Activated T-helper 1 cell treated with anti-CD3 and anti-CD28 coated beads, Interleukin-2, amount 50 U/mL, for 16 hours (primary cell): ENCODE measurements at regions not wholly inside any gene's neighbourhood (a gene's known extent, or its start where the extent isn't known, plus 50 kb on each side); places are given as distances from the start of the nearest gene placed in this dataset.
"Not testable (repeated sequence)": the region's sequence is repeated elsewhere in the genome, so short reads cannot be mapped to it uniquely, and the experiment has no call there.

Experiments
- DNase-seq, 2 donors: peaks; one replicate each; pipeline ENCODE4 v3.0.0-alpha.2; 2020; ENCODE audit warnings: low read depth in 1 of 2, low spot score in 1 of 2

- DNase-seq = no peak
Observed at GRCh38 chr2:35820391-35820790, 535.2 kb upstream of the CRIM1 start.

- no peak for DNase-seq
Observed at GRCh38 chr2:35819033-35819432, 536.5 kb upstream of the CRIM1 start.

DNA sequence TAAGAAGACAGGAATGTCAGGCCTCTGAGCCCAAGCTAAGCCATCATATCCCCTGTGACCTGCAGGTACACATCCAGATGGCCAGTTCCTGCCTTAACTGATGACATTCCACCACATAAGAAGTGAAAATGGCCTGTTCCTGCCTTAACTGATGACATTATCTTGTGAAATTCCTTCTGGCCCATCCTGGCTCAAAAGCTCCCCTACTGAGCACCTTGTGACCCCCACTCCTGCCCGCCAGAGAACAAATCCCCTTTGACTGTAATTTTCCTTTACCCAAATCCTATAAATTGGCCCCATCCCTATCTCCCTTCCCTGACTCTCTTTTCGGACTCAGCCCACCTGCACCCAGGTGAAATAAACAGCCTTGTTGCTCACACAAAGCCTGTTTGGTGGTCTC lies 537.2 kb upstream of the CRIM1 start:
- DNase-seq = not testable (repeated sequence)

GRCh38 chr2:35814597-35814996 lies 541.0 kb upstream of the CRIM1 start:
- not testable (repeated sequence) for DNase-seq

GRCh38 chr2:35803126-35803525 lies 552.5 kb upstream of the CRIM1 start:
- no peak for DNase-seq

- no peak for DNase-seq
Observed at GRCh38 chr2:35794796-35795450, 560.7 kb upstream of the CRIM1 start.

- DNase-seq = no peak
Observed at GRCh38 chr2:35790292-35790691, 565.3 kb upstream of the CRIM1 start.

- no peak for DNase-seq
Observed at GRCh38 chr2:35788543-35788942, 567.0 kb upstream of the CRIM1 start.

- DNase-seq = no peak
Observed at GRCh38 chr2:35787302-35788031, 568.1 kb upstream of the CRIM1 start.

DNA sequence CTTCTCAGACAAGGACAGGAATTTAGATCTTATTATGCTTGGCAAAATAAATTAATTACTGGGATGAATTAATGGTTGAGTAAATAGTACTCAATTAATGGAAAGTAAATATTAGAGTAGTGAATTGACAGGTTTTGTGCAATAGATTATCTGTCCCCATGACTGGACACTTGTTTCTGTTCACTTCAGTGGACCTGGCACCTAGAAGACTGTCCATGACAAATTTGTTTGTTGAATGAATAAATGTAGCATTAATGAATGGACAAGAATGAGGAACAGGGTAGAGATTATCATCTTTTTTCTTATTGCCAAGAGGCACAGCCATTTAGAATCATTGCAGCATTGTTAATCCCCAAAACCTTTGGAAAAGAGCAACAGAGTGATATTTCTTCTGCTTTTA lies 570.0 kb upstream of the CRIM1 start:
- DNase-seq = no peak

DNA sequence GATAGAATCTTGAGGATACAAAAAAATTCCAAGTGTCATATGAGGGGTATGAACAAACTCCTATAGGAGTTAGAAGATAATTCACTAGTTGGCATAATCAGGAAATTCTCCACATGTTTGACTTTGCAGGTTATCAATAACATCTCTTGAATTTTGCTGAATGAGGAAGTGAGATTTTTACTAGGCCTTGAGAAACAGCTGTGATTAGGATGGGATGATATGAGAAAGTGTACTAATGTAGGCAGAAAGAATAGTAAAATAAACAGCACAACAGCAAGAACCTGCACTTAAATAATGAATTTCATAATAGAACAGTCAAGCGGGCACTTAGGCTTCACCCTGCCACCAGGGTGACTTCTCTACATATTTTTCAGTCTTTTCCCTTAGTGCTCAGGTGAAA lies 570.8 kb upstream of the CRIM1 start:
- no peak for DNase-seq

DNA sequence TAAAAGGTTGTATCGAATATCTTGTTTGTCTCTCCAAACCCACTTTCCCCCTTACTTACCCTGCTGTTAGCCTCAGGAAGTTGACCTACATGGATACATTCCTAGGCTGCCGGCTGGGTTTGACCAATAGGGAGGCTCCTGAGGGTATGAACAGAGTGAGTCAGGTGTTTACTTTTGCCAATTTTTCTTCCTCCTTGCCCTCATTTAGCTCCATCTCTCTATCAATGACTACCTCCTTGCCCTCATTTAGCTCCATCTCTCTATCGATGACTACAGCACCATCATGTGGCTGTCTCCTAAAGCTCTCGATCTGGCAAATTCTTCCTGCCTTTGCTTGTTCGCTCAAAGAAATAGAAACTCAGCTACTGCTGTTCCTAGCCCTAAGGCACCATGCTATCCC lies 571.9 kb upstream of the CRIM1 start:
- no peak for DNase-seq

DNA sequence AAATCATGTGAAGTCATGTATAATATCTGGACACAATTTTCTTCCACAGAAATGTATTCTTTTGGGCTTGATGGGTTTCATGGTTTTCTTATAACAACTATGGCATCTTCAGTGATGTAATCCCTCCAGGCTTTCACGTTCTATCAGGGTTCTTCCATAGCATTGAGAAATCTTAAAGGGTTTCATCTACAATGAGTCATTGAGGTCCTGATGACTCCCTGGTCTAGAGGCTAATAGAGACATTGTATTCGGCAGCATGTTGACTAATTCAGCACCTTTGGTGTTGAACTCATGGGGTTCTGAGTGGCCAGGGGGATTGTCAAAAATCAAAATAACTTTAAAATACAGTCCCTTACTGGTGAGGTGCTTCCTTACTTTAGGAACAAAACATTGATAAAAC lies 614.0 kb upstream of the CRIM1 start:
- DNase-seq = no peak

GRCh38 chr2:35731674-35732073 lies 623.9 kb upstream of the CRIM1 start:
- DNase-seq = no peak

- no peak for DNase-seq
Observed at GRCh38 chr2:35714883-35715282, 640.7 kb upstream of the CRIM1 start.

- DNase-seq = no peak
Observed at GRCh38 chr2:35708411-35708923, 647.1 kb upstream of the CRIM1 start.

DNA sequence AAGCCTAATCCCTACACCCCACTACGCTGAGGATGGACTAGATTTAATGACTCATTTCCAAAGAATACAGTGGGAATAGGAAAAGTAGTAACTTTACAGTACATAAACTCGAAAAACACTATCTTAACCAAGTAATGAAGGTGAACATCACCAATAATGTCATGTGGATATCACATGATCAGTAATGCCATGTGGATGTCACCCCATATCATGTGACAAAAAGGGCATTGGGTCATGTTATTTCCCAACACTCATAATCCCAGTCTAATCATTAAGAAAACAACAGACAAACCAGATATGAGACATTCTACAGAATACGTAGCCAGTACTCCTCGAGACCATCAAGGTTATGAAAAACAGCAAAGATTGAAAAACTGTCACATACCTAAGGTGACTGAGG lies 667.3 kb upstream of the CRIM1 start:
- no peak for DNase-seq

DNA sequence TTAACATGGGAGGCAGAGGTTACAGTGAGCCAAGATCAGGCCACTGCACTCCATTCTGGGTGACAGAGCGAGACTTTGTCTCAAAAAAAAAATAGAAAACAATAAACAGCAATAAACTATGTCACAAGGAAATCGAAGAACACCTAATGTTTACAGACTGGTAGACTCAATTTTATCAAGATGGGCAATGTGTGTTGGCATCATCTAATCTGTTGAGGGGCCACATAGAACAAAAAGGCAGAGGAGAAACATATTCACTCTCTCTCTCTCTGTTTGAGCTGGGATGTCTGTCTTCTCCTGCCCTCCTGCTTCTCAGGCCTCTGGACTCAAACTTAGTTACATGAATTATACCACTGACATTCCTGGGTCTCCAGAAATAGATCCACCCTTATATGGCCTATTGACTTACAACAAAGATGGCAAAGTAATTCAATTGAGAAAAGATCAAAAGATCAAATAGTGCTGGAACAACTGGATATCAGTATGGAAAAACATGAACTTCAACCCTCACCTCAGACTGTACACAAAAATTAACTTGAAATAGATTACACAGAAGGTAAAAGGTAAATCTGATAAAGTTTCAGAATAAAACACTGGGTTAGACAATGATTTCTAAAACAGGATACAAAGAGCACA lies 703.8 kb upstream of the CRIM1 start:
- DNase-seq = no peak

DNA sequence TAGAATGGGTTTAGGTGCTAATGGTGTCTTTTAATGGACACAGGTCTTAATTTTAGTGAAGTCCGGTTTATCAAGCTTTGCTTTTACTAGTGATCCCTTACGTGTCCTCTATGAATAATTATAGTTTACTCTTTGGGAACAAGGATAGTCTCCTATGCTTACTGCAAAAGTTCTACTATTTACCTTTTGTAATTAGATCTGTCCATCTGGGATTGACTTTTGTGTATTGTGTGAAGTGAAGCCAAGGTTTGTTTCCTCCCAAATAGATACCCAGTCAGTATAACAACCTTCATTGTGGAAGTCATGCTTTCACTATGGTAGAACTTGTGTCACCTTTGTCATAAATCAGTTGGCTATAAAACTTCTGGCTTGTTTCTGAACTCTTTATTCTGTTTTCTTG lies 740.9 kb upstream of the CRIM1 start:
- no peak for DNase-seq

DNA sequence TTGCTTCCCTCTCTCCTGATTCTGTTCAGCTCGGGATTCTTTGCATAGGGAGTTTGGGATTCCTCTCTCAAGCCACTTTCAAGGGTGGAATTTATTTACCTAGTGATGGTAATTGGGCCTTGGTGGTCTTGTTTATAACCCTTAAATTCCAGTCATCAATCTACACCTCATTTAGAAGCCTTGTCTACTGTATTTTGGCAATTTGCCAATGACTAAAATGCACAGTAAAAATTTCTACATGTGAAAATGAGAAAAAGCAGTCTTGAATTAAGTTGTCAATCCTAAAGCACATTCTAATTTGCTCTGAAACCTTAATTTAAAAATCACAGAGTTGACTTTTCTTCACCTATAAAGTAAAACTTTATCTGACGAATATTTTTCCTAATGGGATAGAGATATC lies 749.2 kb upstream of the CRIM1 start:
- no peak for DNase-seq

DNA sequence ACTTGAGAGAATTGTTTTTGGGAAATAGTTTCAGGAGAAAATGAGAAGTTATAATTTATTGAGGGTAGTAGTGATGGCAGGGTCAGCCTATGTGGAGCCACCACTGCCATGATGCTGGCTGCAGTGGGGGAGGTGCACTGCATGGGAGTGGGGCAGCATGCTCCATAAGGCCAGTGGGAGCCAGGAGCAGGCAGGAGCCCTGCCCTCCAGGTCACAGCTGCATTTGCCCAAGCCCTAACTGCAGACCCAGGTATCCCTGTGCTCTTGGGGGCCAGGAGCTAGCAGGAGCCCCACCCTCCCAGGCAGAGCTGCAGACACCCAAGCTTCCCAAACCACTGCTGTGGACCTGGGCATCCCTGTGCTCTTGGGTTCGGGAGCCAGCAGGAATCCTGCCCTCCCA lies 757.3 kb upstream of the CRIM1 start:
- DNase-seq = no peak

- DNase-seq = no peak
Observed at GRCh38 chr2:35591886-35592285, 763.7 kb upstream of the CRIM1 start.
